NCI-H526 treated with DMSO at 0.1 percent for 48 hours (cell line): ENCODE measurements at regions not wholly inside any gene's neighbourhood (a gene's known extent, or its start where the extent isn't known, plus 50 kb on each side); places are given as distances from the start of the nearest gene placed in this dataset.

Experiments used
- DNase-seq: peaks from one replicate; lab custom pipeline; 2025; lab: John Stamatoyannopoulos, UW

GRCh38 chr5:159702826-159703225, 213.5 kb upstream of the ADRA1B start:
- DNase-seq = no peak

GRCh38 chr5:159704160-159704559, 212.1 kb upstream of the ADRA1B start:
- DNase-seq = no peak

- no peak for DNase-seq
Measured at GRCh38 chr5:159705948-159706347, 210.3 kb upstream of the ADRA1B start.

GRCh38 chr5:159708090-159708489, 208.2 kb upstream of the ADRA1B start:
- no peak for DNase-seq

- no peak for DNase-seq
Measured at GRCh38 chr5:159712672-159713071, 203.6 kb upstream of the ADRA1B start.

- DNase-seq = no peak
Measured at GRCh38 chr5:159713254-159713653, 203.0 kb upstream of the ADRA1B start.

GRCh38 chr5:159713773-159714172, 202.5 kb upstream of the ADRA1B start:
- no peak for DNase-seq

- no peak for DNase-seq
Measured at GRCh38 chr5:159725475-159725874, 190.8 kb upstream of the ADRA1B start.

GRCh38 chr5:159727167-159727566, 189.1 kb upstream of the ADRA1B start:
- DNase-seq = no peak

- DNase-seq = no peak
Measured at GRCh38 chr5:159730285-159730684, 186.0 kb upstream of the ADRA1B start.

- no peak for DNase-seq
Measured at GRCh38 chr5:159732220-159732619, 184.1 kb upstream of the ADRA1B start.

- no peak for DNase-seq
Measured at GRCh38 chr5:159734366-159734765, 181.9 kb upstream of the ADRA1B start.

- no peak for DNase-seq
Measured at GRCh38 chr5:159735036-159735435, 181.2 kb upstream of the ADRA1B start.

- no peak for DNase-seq
Measured at GRCh38 chr5:159735749-159736660, 180.3 kb upstream of the ADRA1B start.

- DNase-seq = no peak
Measured at GRCh38 chr5:159736844-159737243, 179.4 kb upstream of the ADRA1B start.

- DNase-seq = no peak
Measured at GRCh38 chr5:159737263-159737662, 179.0 kb upstream of the ADRA1B start.

- no peak for DNase-seq
Measured at GRCh38 chr5:159741829-159742322, 174.4 kb upstream of the ADRA1B start.

- no peak for DNase-seq
Measured at GRCh38 chr5:159743234-159743633, 173.0 kb upstream of the ADRA1B start.

GRCh38 chr5:159746707-159747106, 169.6 kb upstream of the ADRA1B start:
- DNase-seq = no peak

GRCh38 chr5:159749146-159749545, 167.1 kb upstream of the ADRA1B start:
- DNase-seq = no peak

- DNase-seq = no peak
Measured at GRCh38 chr5:159750226-159750625, 166.1 kb upstream of the ADRA1B start.

GRCh38 chr5:159751459-159751858, 164.8 kb upstream of the ADRA1B start:
- no peak for DNase-seq

GRCh38 chr5:159752622-159753275, 163.5 kb upstream of the ADRA1B start:
- no peak for DNase-seq
